ENCODE measurements at regions not wholly inside any gene's neighbourhood (a gene's known extent, or its start where the extent isn't known, plus 50 kb on each side); places are given as distances from the start of the nearest gene placed in this dataset.

DNA sequence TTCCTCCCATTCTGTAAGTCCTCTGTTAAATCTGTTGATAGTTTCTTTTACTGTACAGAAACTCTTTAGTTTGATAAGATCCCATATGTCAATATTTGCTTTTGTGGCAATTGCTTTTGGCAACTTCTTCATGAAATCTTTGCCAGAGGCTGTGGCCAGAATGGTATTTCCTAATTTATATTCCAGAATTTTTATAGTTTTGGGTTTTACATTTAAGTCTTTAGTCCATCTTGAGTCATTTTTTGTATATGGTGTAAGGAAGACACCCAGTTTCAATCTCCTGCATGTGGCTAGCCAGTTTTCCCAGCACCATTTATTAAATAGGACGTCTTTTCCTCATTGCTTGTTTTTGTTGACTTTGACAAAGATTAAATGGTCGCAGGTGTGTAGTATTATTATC is 372.4 kb upstream of the CADM2 start:
- ChIA-PET POLR2A (no interaction called here), CTCF (no interaction called here)
- no peak overlapping the region for H3K27ac ChIP-seq (ENCODE audit: low read depth, low read length)
- Mint-ChIP-seq H3K4me1 (no peaks in the 10 kb centered on the region), H3K9me3 (peaks cover 3 to 23% (median 16%) of the 10 kb centered on the region in 5 donors), H3K4me3 (no peak overlapping the region), H3K36me3 (no peaks in the 10 kb centered on the region), H3K27ac (no peak overlapping the region), H3K27me3 (peaks cover 0 to 1% of the 10 kb centered on the region in 2 donors)
- no peaks in the 10 kb centered on the region for H3K9me3 ChIP-seq (ENCODE audit: low read length)
- no peaks in the 10 kb centered on the region for H3K4me1 ChIP-seq (ENCODE audit: insufficient read depth, low read length)
- H3K36me3 ChIP-seq (ENCODE audit: insufficient read depth, low read length), result no peaks in the 10 kb centered on the region
- DNase-seq, result no peak
- H3K4me3 ChIP-seq (ENCODE audit: low read length), result no peak overlapping the region
- H3K27me3 ChIP-seq (ENCODE audit: insufficient read depth, low read length, poor library complexity, severe bottlenecking), result no peaks in the 10 kb centered on the region

DNA sequence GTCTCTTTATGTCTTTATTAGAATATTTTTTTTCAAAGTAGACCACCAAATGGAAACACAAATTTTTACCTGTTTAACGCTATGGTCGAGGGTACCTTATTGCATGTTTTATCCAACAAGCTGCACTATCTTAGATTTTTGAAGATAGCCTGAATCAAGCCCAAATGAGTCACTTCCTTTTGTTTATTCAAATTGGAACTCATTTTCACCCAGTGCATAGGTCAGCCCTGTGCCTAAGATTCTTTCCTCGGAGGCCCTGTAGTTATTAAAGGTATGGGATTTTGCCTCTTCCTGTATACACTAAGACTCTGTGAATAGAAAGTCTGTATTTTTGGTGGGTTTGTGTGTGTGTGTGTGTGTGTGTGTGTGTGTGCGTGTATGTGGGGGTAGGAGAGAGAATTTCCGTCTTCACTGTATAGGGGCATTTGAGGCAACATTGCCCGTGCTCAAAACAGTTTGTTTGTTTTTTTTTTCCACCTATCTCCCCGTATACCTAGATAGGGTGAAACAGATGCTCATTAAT is 358.0 kb upstream of the CADM2 start:
- Mint-ChIP-seq H3K36me3 (no peaks in the 10 kb centered on the region), H3K27ac (no peak overlapping the region), H3K4me3 (no peak overlapping the region), H3K9me3 (peaks cover 0 to 16% (median 10%) of the 10 kb centered on the region in 5 donors), H3K4me1 (no peaks in the 10 kb centered on the region), H3K27me3 (no peaks in the 10 kb centered on the region)
- ChIA-PET CTCF (no interaction called here), POLR2A (no interaction called here)
- H3K4me3 ChIP-seq (ENCODE audit: low read length), result no peak overlapping the region
- no peak overlapping the region for H3K27ac ChIP-seq (ENCODE audit: low read depth, low read length)
- H3K27me3 ChIP-seq (ENCODE audit: insufficient read depth, low read length, poor library complexity, severe bottlenecking), result no peaks in the 10 kb centered on the region
- DNase-seq, result no peak
- no peaks in the 10 kb centered on the region for H3K36me3 ChIP-seq (ENCODE audit: insufficient read depth, low read length)
- no peaks in the 10 kb centered on the region for H3K9me3 ChIP-seq (ENCODE audit: low read length)
- H3K4me1 ChIP-seq (ENCODE audit: insufficient read depth, low read length), result no peaks in the 10 kb centered on the region

DNA sequence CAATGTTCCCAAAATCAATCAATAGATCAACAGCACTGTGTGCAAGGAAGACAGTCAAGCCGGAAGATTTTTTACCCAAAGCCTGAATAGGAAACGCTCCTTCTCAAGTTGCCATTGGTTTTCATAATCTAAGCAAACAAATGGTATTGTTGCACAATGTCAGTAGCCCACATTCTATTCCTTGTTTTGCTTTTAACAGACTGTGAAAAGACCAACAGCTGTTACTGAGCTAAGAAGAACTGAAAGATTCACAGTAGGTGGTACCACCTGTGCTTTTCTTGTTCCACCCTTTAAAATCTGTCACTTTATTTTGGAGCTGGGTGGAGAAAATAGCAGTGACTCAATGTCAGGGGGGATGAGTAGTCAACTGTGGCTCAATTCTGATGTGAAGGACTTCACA is 357.5 kb upstream of the CADM2 start:
- Mint-ChIP-seq H3K9me3 (peaks cover 0 to 21% (median 12%) of the 10 kb centered on the region in 5 donors), H3K4me3 (no peak overlapping the region), H3K4me1 (no peaks in the 10 kb centered on the region), H3K27me3 (no peaks in the 10 kb centered on the region), H3K36me3 (no peaks in the 10 kb centered on the region), H3K27ac (no peak overlapping the region)
- DNase-seq, result no peak
- no peaks in the 10 kb centered on the region for H3K36me3 ChIP-seq (ENCODE audit: insufficient read depth, low read length)
- H3K9me3 ChIP-seq (ENCODE audit: low read length), result no peaks in the 10 kb centered on the region
- H3K27me3 ChIP-seq (ENCODE audit: insufficient read depth, low read length, poor library complexity, severe bottlenecking), result no peaks in the 10 kb centered on the region
- H3K4me3 ChIP-seq (ENCODE audit: low read length), result no peak overlapping the region
- H3K4me1 ChIP-seq (ENCODE audit: insufficient read depth, low read length), result no peaks in the 10 kb centered on the region
- no peak overlapping the region for H3K27ac ChIP-seq (ENCODE audit: low read depth, low read length)
- ChIA-PET POLR2A (no interaction called here), CTCF (no interaction called here)

DNA sequence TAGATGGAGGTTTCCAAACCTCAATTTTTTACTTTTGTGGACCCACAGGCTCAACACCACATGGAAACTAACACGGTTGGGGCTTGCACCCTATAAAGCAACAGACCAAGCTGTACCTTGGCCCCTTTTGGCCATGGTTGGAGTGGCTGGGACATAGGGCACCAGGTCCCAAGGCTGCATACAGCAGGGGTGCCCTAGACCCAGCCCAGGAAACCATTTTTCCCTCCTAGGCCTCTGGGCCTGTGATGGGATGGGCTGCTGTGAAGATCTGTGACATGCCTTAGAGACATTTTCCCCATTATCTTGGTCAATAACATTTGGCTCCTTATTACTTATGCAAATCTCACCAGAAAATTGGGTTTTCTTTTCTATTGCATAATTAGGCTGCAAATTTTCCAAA is 337.0 kb upstream of the CADM2 start:
- Histone ChIP-seq H3K4me1 (ENCODE audit: insufficient read depth, low read length) (no peaks in the 10 kb centered on the region), H3K27me3 (ENCODE audit: insufficient read depth, low read length, poor library complexity, severe bottlenecking) (no peaks in the 10 kb centered on the region), H3K4me3 (ENCODE audit: low read length) (no peak overlapping the region), H3K27ac (ENCODE audit: low read depth, low read length) (no peak overlapping the region), H3K36me3 (ENCODE audit: insufficient read depth, low read length) (no peaks in the 10 kb centered on the region), H3K9me3 (ENCODE audit: low read length) (no peaks in the 10 kb centered on the region)
- ChIA-PET CTCF (no interaction called here), POLR2A (no interaction called here)
- Mint-ChIP-seq H3K27me3 (no peaks in the 10 kb centered on the region), H3K27ac (no peak overlapping the region), H3K9me3 (peaks cover 4 to 28% (median 7%) of the 10 kb centered on the region in 5 donors), H3K4me1 (no peaks in the 10 kb centered on the region), H3K4me3 (no peak overlapping the region), H3K36me3 (no peaks in the 10 kb centered on the region)
- no peak for DNase-seq

DNA sequence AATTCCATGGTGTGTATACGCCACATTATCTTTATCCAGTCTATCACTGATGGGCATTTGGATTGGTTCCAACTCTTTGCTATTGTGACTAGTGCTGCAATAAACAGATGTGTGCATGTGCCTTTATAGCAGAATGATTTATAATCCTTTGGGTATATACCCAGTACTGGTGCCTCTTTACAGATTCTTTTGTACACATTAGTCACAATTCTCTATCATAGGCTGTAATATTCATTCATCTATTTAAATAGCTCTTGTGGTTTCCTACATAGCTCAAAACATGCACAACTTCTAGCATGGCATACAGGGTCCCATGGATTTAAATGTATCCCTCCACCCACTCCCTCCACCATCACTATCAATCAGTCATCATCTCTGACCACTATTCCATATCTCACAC is 324.1 kb upstream of the CADM2 start:
- Mint-ChIP-seq H3K4me3 (no peak overlapping the region), H3K27me3 (no peaks in the 10 kb centered on the region), H3K27ac (no peak overlapping the region), H3K9me3 (peaks cover 10 to 40% (median 14%) of the 10 kb centered on the region in 5 donors), H3K36me3 (no peaks in the 10 kb centered on the region), H3K4me1 (no peaks in the 10 kb centered on the region)
- Histone ChIP-seq H3K27me3 (ENCODE audit: insufficient read depth, low read length, poor library complexity, severe bottlenecking) (no peaks in the 10 kb centered on the region), H3K27ac (ENCODE audit: low read depth, low read length) (no peak overlapping the region), H3K36me3 (ENCODE audit: insufficient read depth, low read length) (no peaks in the 10 kb centered on the region), H3K4me3 (ENCODE audit: low read length) (no peak overlapping the region), H3K9me3 (ENCODE audit: low read length) (no peaks in the 10 kb centered on the region), H3K4me1 (ENCODE audit: insufficient read depth, low read length) (no peaks in the 10 kb centered on the region)
- ChIA-PET CTCF (no interaction called here), POLR2A (no interaction called here)
- DNase-seq, result no peak

DNA sequence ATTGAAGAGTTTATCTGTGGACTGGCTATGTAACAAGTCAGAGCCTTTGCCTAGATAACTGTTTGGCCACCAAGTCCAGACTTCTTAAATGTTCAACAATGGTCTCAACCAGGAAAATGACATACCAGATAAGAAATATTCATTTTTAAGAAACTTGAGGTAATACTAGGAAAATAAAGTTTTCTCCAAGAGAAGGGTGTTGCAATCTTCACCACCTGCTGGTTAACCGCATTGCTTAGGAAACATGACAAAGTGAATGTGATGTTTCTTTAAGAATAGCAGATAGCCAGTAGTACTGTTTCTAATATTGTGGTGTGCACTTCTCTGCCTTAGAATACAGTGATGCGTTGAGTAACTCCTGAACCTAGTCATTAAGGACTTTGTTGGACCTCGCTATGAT is 321.5 kb upstream of the CADM2 start:
- no peak for DNase-seq
- no peaks in the 10 kb centered on the region for H3K36me3 Mint-ChIP-seq
- Histone ChIP-seq H3K36me3 (ENCODE audit: insufficient read depth, low read length) (no peaks in the 10 kb centered on the region), H3K4me3 (ENCODE audit: low read length) (no peak overlapping the region), H3K9me3 (ENCODE audit: low read length) (no peaks in the 10 kb centered on the region), H3K4me1 (ENCODE audit: insufficient read depth, low read length) (no peaks in the 10 kb centered on the region), H3K27me3 (ENCODE audit: insufficient read depth, low read length, poor library complexity, severe bottlenecking) (no peaks in the 10 kb centered on the region), H3K27ac (ENCODE audit: low read depth, low read length) (no peak overlapping the region)
- no peak overlapping the region for H3K27ac Mint-ChIP-seq
- H3K4me1 Mint-ChIP-seq, result no peaks in the 10 kb centered on the region
- no peaks in the 10 kb centered on the region for H3K27me3 Mint-ChIP-seq
- H3K4me3 Mint-ChIP-seq, result no peak overlapping the region
- ChIA-PET CTCF (no interaction called here), POLR2A (no interaction called here)
- peaks cover 10 to 38% (median 14%) of the 10 kb centered on the region in 5 donors for H3K9me3 Mint-ChIP-seq

DNA sequence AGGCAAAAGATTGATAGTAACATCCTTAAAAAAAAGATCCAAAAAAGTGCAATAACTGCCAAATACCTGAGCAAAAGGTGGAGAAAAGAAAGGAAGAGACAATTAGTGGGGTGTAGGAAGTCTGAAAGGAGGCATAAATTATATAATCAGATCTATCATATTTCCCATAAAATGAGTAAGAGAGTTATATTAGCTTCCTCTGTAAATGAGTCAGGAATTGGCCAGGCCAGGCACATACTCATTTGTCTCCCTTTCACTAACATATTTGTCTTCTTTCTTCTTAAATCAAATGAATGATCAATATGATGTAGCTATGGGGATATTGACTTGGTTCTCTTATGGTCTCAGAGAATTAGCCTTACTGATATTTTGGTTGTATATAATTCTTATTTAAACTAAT is 292.3 kb upstream of the CADM2 start:
- H3K27ac Mint-ChIP-seq, result no peak overlapping the region
- ChIA-PET POLR2A (no interaction called here), CTCF (no interaction called here)
- H3K9me3 Mint-ChIP-seq, result peaks cover 0 to 16% (median 3%) of the 10 kb centered on the region in 5 donors
- no peaks in the 10 kb centered on the region for H3K4me1 Mint-ChIP-seq
- H3K4me3 ChIP-seq (ENCODE audit: low read length), result no peak overlapping the region
- DNase-seq, result no peak
- H3K9me3 ChIP-seq (ENCODE audit: low read length), result no peaks in the 10 kb centered on the region
- no peaks in the 10 kb centered on the region for H3K27me3 Mint-ChIP-seq
- H3K4me3 Mint-ChIP-seq, result no peak overlapping the region
- no peak overlapping the region for H3K27ac ChIP-seq (ENCODE audit: low read depth, low read length)
- no peaks in the 10 kb centered on the region for H3K4me1 ChIP-seq (ENCODE audit: insufficient read depth, low read length)
- H3K27me3 ChIP-seq (ENCODE audit: insufficient read depth, low read length, poor library complexity, severe bottlenecking), result no peaks in the 10 kb centered on the region
- H3K36me3 Mint-ChIP-seq, result no peaks in the 10 kb centered on the region
- no peaks in the 10 kb centered on the region for H3K36me3 ChIP-seq (ENCODE audit: insufficient read depth, low read length)

DNA sequence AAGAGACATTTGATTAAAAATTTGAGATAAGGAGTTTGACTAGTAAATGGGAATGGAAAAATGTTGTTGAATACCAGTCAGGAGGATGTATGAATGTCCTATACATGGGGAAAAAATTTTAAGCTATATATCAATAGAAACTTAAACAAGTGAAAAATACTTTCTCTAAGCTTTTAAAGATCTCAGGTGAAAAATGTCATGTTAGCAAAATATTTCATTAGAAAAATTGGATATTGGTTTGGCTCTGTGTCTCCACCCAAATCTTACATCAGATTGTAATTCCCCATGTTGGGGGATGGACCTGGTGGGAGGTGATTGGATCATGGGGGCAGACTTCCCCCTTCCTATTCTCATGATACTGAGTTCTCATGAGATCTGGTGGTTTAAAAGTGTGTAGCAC is 279.6 kb upstream of the CADM2 start:
- Mint-ChIP-seq H3K27ac (no peak overlapping the region), H3K4me3 (no peak overlapping the region), H3K27me3 (no peaks in the 10 kb centered on the region), H3K9me3 (peaks cover 4 to 18% (median 15%) of the 10 kb centered on the region in 5 donors), H3K36me3 (no peaks in the 10 kb centered on the region), H3K4me1 (no peaks in the 10 kb centered on the region)
- no peak overlapping the region for H3K27ac ChIP-seq (ENCODE audit: low read depth, low read length)
- ChIA-PET POLR2A (no interaction called here), CTCF (no interaction called here)
- H3K36me3 ChIP-seq (ENCODE audit: insufficient read depth, low read length), result no peaks in the 10 kb centered on the region
- DNase-seq, result no peak
- no peak overlapping the region for H3K4me3 ChIP-seq (ENCODE audit: low read length)
- no peaks in the 10 kb centered on the region for H3K27me3 ChIP-seq (ENCODE audit: insufficient read depth, low read length, poor library complexity, severe bottlenecking)
- no peaks in the 10 kb centered on the region for H3K9me3 ChIP-seq (ENCODE audit: low read length)
- H3K4me1 ChIP-seq (ENCODE audit: insufficient read depth, low read length), result no peaks in the 10 kb centered on the region

DNA sequence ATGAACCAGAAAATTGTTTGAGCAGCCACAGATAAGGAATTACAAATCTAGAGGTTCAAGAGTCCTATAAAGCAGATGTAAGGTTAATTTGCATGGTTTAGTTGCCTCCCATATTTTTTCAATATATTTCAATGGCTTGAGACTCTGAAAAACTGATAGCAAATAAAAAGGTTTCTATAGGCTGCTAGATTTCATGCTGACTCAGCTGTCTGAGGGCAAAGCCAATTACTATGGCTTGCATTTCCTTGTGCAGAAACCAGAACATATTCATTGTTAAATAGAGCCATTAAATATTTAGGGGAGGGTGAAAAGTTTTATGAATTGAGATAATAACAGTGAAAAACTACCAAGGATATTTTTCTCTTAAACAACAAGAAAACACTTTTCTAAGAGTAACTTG is 278.1 kb upstream of the CADM2 start:
- no peak overlapping the region for H3K4me3 ChIP-seq (ENCODE audit: low read length)
- no peak for DNase-seq
- no peaks in the 10 kb centered on the region for H3K27me3 Mint-ChIP-seq
- no peak overlapping the region for H3K27ac ChIP-seq (ENCODE audit: low read depth, low read length)
- no peaks in the 10 kb centered on the region for H3K36me3 ChIP-seq (ENCODE audit: insufficient read depth, low read length)
- H3K4me1 Mint-ChIP-seq, result no peaks in the 10 kb centered on the region
- H3K9me3 ChIP-seq (ENCODE audit: low read length), result no peaks in the 10 kb centered on the region
- H3K4me3 Mint-ChIP-seq, result no peak overlapping the region
- H3K4me1 ChIP-seq (ENCODE audit: insufficient read depth, low read length), result no peaks in the 10 kb centered on the region
- H3K36me3 Mint-ChIP-seq, result no peaks in the 10 kb centered on the region
- CTCF ChIA-PET, result no interaction called here
- no peak overlapping the region for H3K27ac Mint-ChIP-seq
- H3K9me3 Mint-ChIP-seq, result peaks cover 2 to 12% (median 12%) of the 10 kb centered on the region in 5 donors
- H3K27me3 ChIP-seq (ENCODE audit: insufficient read depth, low read length, poor library complexity, severe bottlenecking), result no peaks in the 10 kb centered on the region
- POLR2A ChIA-PET, result no interaction called here

Data from CD8-positive, alpha-beta memory T cell (primary cell).